Nephron progenitor cell (in vitro differentiated cells): ENCODE measurements at regions not wholly inside any gene's neighbourhood (a gene's known extent, or its start where the extent isn't known, plus 50 kb on each side); places are given as distances from the start of the nearest gene placed in this dataset.

ENCODE experiments used
- DNase-seq: peaks from one replicate; pipeline ENCODE4 v3.0.0; 2021
- H3K27ac Mint-ChIP-seq: 2 replicates; pipeline ENCODE4 v1.8.0; 2021; ENCODE audit warnings: mild to moderate bottlenecking, moderate library complexity, mixed read lengths
- H3K27me3 Mint-ChIP-seq: 2 replicates; pipeline ENCODE4 v1.8.0; 2021; ENCODE audit warnings: mild to moderate bottlenecking, low read depth, mixed read lengths; ENCODE audit not compliant: poor library complexity
- H3K36me3 Mint-ChIP-seq: 2 replicates; pipeline ENCODE4 v1.8.0; 2021; ENCODE audit warnings: low read depth, mixed read lengths
- H3K4me1 Mint-ChIP-seq: 2 replicates; pipeline ENCODE4 v1.8.0; 2021; ENCODE audit warnings: mixed read lengths
- H3K4me3 Mint-ChIP-seq: 2 replicates; pipeline ENCODE4 v1.8.0; 2021; ENCODE audit warnings: mild to moderate bottlenecking, moderate library complexity, mixed read lengths
- H3K9me3 Mint-ChIP-seq: 2 replicates; pipeline ENCODE4 v1.8.0; 2021; ENCODE audit warnings: mild to moderate bottlenecking, moderate library complexity, mixed read lengths
- TF ChIP-seq, protein P1 (sequence below): fragments of 200-600 bp; sonication (generic); IDR thresholded peaks from 2 replicates; pipeline ENCODE4 v1.5.0; 2021; ENCODE audit warnings: antibody characterized with exemption

DNA sequence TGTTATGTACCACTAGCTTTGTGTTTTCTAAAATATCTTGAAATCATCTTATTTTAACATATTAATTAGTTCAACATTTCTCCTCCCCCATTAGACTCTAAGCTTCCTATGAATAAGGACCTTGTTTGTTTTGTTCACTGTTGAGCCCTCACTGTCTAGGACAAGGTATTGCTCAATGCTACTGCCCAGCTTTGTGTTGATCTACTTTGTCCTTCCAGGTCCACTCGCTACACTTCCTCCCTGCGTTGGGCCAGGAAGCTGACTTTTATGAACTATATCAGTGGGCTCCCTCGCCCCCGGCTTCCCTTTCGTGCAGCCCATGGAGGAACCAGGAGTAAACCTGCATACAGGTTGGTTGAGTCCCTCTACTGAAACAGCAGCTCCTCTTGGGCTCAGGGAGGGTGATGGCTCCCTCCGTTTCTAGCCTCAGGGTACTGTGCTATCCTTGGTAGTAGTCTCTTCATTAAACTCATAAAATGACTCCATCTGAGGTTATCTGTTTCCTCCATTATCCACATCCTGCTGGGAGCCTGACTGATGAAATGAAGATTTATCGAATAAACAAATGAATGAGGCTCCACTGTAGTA lies 272.5 kb downstream of the CLIC5 start:
- no peaks in the 10 kb centered on the region for H3K27me3 Mint-ChIP-seq
- TF ChIP-seq, protein P1, sequence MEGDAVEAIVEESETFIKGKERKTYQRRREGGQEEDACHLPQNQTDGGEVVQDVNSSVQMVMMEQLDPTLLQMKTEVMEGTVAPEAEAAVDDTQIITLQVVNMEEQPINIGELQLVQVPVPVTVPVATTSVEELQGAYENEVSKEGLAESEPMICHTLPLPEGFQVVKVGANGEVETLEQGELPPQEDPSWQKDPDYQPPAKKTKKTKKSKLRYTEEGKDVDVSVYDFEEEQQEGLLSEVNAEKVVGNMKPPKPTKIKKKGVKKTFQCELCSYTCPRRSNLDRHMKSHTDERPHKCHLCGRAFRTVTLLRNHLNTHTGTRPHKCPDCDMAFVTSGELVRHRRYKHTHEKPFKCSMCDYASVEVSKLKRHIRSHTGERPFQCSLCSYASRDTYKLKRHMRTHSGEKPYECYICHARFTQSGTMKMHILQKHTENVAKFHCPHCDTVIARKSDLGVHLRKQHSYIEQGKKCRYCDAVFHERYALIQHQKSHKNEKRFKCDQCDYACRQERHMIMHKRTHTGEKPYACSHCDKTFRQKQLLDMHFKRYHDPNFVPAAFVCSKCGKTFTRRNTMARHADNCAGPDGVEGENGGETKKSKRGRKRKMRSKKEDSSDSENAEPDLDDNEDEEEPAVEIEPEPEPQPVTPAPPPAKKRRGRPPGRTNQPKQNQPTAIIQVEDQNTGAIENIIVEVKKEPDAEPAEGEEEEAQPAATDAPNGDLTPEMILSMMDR: no peak
- DNase-seq: no peak
- H3K4me1 Mint-ChIP-seq: peaks cover 23% of the 10 kb centered on the region
- H3K9me3 Mint-ChIP-seq: peaks cover 13% of the 10 kb centered on the region
- H3K36me3 Mint-ChIP-seq: no peaks in the 10 kb centered on the region
- H3K27ac Mint-ChIP-seq: no peak overlapping the region
- no peak overlapping the region for H3K4me3 Mint-ChIP-seq

DNA sequence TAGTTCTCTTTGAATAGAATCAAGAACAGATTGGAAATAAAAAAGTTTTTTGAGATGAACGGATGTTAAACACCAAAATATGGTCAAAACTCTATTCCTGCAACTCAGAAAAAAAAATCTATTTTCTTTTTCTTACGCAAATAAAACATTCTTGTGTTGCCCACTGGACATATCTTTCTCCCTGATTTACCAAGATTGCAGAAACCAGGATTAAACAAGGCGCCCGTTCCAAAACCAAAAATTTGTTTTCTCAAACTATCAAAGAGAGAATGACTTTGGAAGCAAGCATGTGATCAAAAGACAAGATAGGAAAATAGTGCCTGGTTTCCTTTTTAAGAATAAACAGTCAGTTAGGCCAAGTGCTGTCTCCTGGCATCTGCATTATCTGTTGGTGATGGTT lies 273.1 kb downstream of the CLIC5 start:
- Mint-ChIP-seq H3K27me3 (no peaks in the 10 kb centered on the region), H3K27ac (no peak overlapping the region), H3K4me3 (no peak overlapping the region), H3K36me3 (no peaks in the 10 kb centered on the region), H3K9me3 (peaks cover 8% of the 10 kb centered on the region), H3K4me1 (peaks cover 23% of the 10 kb centered on the region)
- DNase-seq: no peak
- TF ChIP-seq, protein P1: no peak

DNA sequence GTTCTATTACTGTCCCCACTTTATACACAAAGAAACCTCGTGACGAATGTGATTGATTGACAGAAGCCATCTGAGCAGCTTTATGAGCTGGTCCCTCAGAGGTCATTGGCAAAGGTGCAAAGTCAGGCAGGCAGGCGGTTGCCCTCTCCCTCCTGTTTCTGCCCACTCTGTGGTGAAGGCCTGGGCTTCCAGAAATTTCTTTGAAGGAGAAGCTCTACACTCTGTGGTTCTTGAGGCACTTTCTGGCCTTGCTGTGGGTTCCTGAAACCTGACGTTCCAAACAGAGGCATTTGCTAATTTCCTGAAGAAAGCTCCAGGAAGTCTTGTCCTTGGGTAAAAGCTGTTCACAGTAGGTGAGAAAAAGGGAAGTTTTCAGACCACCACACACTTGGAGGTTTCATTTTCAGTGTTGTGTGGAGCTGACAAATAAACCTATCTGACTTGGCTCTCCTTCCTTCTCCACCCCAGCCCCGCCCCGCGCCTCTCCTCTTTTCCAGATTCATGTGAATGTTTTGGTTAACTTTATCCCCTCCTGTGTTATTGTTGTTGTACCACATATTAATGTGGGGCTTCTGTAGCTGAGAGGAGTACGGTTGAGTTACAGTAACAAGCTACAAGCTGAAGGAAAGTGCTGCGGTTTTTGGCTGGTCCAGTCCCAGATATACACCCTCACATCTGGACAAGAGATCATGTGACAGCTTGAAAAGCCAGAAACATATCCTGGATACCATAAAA lies 274.1 kb downstream of the CLIC5 start:
- DNase-seq: no peak
- no peak overlapping the region for H3K4me3 Mint-ChIP-seq
- TF ChIP-seq, protein P1: no peak
- H3K4me1 Mint-ChIP-seq: peaks cover 23% of the 10 kb centered on the region
- no peaks in the 10 kb centered on the region for H3K9me3 Mint-ChIP-seq
- no peaks in the 10 kb centered on the region for H3K27me3 Mint-ChIP-seq
- H3K36me3 Mint-ChIP-seq: no peaks in the 10 kb centered on the region
- no peak overlapping the region for H3K27ac Mint-ChIP-seq

GRCh38 chr6:45739058-45739457 lies 276.6 kb downstream of the CLIC5 start:
- Mint-ChIP-seq H3K4me1 (peaks cover 23% of the 10 kb centered on the region), H3K27ac (no peak overlapping the region), H3K27me3 (no peaks in the 10 kb centered on the region), H3K36me3 (no peaks in the 10 kb centered on the region), H3K9me3 (no peaks in the 10 kb centered on the region), H3K4me3 (no peak overlapping the region)
- TF ChIP-seq, protein P1: no peak
- no peak for DNase-seq

DNA sequence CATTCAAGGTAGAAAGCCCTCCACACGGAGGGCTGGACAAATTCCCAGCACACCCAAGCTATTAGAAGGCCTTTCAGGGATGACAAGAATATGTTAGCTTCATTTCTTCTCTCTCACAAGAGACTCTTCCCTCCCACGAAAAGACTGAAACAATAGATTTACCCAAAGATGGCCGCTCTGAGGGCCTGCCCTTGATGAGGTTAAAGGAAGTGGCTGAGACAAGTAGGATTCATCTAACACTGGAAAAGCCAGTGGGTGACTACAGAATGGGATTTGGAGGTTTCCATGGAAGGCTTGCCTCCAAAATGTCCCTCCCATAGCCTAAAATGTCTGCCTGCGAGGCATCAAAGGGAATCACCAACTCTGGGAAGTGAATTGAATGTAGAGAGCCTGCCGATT lies 277.6 kb downstream of the CLIC5 start:
- no peaks in the 10 kb centered on the region for H3K36me3 Mint-ChIP-seq
- H3K27ac Mint-ChIP-seq: no peak overlapping the region
- H3K9me3 Mint-ChIP-seq: no peaks in the 10 kb centered on the region
- peaks cover 2% of the 10 kb centered on the region for H3K27me3 Mint-ChIP-seq
- peaks cover 23% of the 10 kb centered on the region for H3K4me1 Mint-ChIP-seq
- TF ChIP-seq, protein P1: no peak
- no peak for DNase-seq
- no peak overlapping the region for H3K4me3 Mint-ChIP-seq
